Tibial nerve (tissue), 4 donors: ENCODE measurements at regions not wholly inside any gene's neighbourhood (a gene's known extent, or its start where the extent isn't known, plus 50 kb on each side); places are given as distances from the start of the nearest gene placed in this dataset.
"Not testable (repeated sequence)": the region's sequence is repeated elsewhere in the genome, so short reads cannot be mapped to it uniquely, and the experiment has no call there.

Source experiments
- DNase-seq, 2 donors: peaks; one replicate each; pipeline ENCODE4 v3.0.0-alpha.2; 2019; ENCODE audit warnings: low spot score in 2 of 2
- H3K27ac ChIP-seq, 4 donors: fragments of 200-600 bp; sonication (generic) in 3 of 4; one replicate each; pipeline ENCODE4 v1.5.1; 2017 to 2019; ENCODE audit warnings: mild to moderate bottlenecking in 1 of 4
- H3K27me3 ChIP-seq, 2 donors: fragments of 200-600 bp; sonication (generic) in 1 of 2; one replicate each; pipeline versions ENCODE4 v1.5.1 to v1.6.0; 2017 to 2019
- H3K36me3 ChIP-seq, 3 donors: fragments of 200-600 bp; sonication (generic); one replicate each; pipeline ENCODE4 v1.5.1; 2018 to 2019
- H3K4me1 ChIP-seq, 4 donors: fragments of 200-600 bp; sonication (generic) in 3 of 4; one replicate each; pipeline ENCODE4 v1.5.1; 2017 to 2019
- H3K4me3 ChIP-seq, 4 donors: fragments of 200-600 bp; sonication (generic) in 3 of 4; one replicate each; pipeline ENCODE4 v1.5.1; 2017 to 2019; ENCODE audit warnings: mild to moderate bottlenecking in 1 of 4, moderate library complexity in 1 of 4
- H3K9me3 ChIP-seq, 4 donors: fragments of 200-600 bp; sonication (generic) in 3 of 4; one replicate each; pipeline ENCODE4 v1.5.1; 2017 to 2019
- CTCF ChIP-seq, 5 experiments: fragments of 200-600 bp in 3 of 5; fragments of 450-650 bp in 2 of 5; sonication (generic) in 3 of 5; IDR thresholded peaks; one replicate each; pipeline ENCODE4 v1.5.1; 2016 to 2019; ENCODE audit warnings: antibody characterized with exemption in 5 of 5, mild to moderate bottlenecking in 3 of 5, moderate library complexity in 2 of 5
- EP300 ChIP-seq, 2 donors: sonication (generic); formaldehyde crosslinking; IDR thresholded peaks; one replicate each; pipeline ENCODE4 v1.6.1; 2017; ENCODE audit warnings: antibody characterized with exemption in 2 of 2, mild to moderate bottlenecking in 1 of 2
- POLR2A ChIP-seq, 2 donors: fragments of 450-650 bp; IDR thresholded peaks; one replicate each; pipeline ENCODE4 v1.6.1; 2017; ENCODE audit warnings: antibody characterized with exemption in 2 of 2, mild to moderate bottlenecking in 2 of 2, moderate library complexity in 2 of 2
- WGBS, 2 donors: methylation state at CpG; one replicate each; pipeline ENCODE4 v1.1.5; 2018; 5-methylcytosine and 5-hydroxymethylcytosine counted together

- Histone ChIP-seq H3K27me3 (no peaks in the 10 kb centered on the region), H3K4me1 (no peaks in the 10 kb centered on the region), H3K4me3 (no peak overlapping the region), H3K36me3 (no peaks in the 10 kb centered on the region), H3K9me3 (peaks cover 0 to 7% (median 0%) of the 10 kb centered on the region in 4 donors), H3K27ac (no peak overlapping the region)
- TF ChIP-seq CTCF (IDR thresholded peaks at IDR 0.05) = no peak
- TF ChIP-seq POLR2A (IDR thresholded peaks at IDR 0.05) = no peak
- TF ChIP-seq EP300 (IDR thresholded peaks at IDR 0.05) = no peak
- DNase-seq = no peak
Observed at GRCh38 chr1:189206617-189207016, 1271.0 kb downstream of the BRINP3 start.

GRCh38 chr1:189211742-189212141 lies 1265.9 kb downstream of the BRINP3 start:
- Histone ChIP-seq H3K27me3 (no peaks in the 10 kb centered on the region), H3K27ac (no peak overlapping the region), H3K36me3 (no peaks in the 10 kb centered on the region), H3K4me3 (no peak overlapping the region), H3K4me1 (no peaks in the 10 kb centered on the region), H3K9me3 (peaks cover 0 to 7% (median 0%) of the 10 kb centered on the region in 4 donors)
- no peak for DNase-seq
- no peak for TF ChIP-seq CTCF (IDR thresholded peaks at IDR 0.05)
- TF ChIP-seq EP300 (IDR thresholded peaks at IDR 0.05) = no peak
- no peak for TF ChIP-seq POLR2A (IDR thresholded peaks at IDR 0.05)
- 81 to 87% methylated on average over 3 of the region's 3 CpGs for WGBS, 2 donors

- 82 to 89% methylated on average over 2 of the region's 2 CpGs for WGBS, 2 donors
- no peak for TF ChIP-seq CTCF (IDR thresholded peaks at IDR 0.05)
- TF ChIP-seq POLR2A (IDR thresholded peaks at IDR 0.05) = no peak
- no peak for TF ChIP-seq EP300 (IDR thresholded peaks at IDR 0.05)
- Histone ChIP-seq H3K27me3 (no peaks in the 10 kb centered on the region), H3K4me1 (no peaks in the 10 kb centered on the region), H3K4me3 (no peak overlapping the region), H3K27ac (no peak overlapping the region), H3K36me3 (no peaks in the 10 kb centered on the region), H3K9me3 (peaks cover 0 to 7% (median 0%) of the 10 kb centered on the region in 4 donors)
- no peak for DNase-seq
Observed at GRCh38 chr1:189212606-189213005, 1265.1 kb downstream of the BRINP3 start.

- H3K27me3 ChIP-seq = no peaks in the 10 kb centered on the region
- 90 to 95% methylated on average over 1 of the region's 1 CpG for WGBS, 2 donors
- H3K36me3 ChIP-seq = no peaks in the 10 kb centered on the region
- H3K4me3 ChIP-seq = no peak overlapping the region
- H3K4me1 ChIP-seq = no peaks in the 10 kb centered on the region
- no peaks in the 10 kb centered on the region for H3K9me3 ChIP-seq
- no peak for DNase-seq
- H3K27ac ChIP-seq = no peak overlapping the region
- TF ChIP-seq CTCF (IDR thresholded peaks at IDR 0.05) (no peak), POLR2A (IDR thresholded peaks at IDR 0.05) (no peak), EP300 (IDR thresholded peaks at IDR 0.05) (no peak)
Observed at GRCh38 chr1:189216886-189217285, 1260.8 kb downstream of the BRINP3 start.

GRCh38 chr1:189217646-189218045 lies 1260.0 kb downstream of the BRINP3 start:
- Histone ChIP-seq H3K9me3 (no peaks in the 10 kb centered on the region), H3K36me3 (no peaks in the 10 kb centered on the region), H3K27me3 (peaks cover 0 to 2% of the 10 kb centered on the region in 2 donors), H3K4me1 (no peaks in the 10 kb centered on the region), H3K4me3 (no peak overlapping the region), H3K27ac (no peak overlapping the region)
- DNase-seq = no peak
- TF ChIP-seq POLR2A (IDR thresholded peaks at IDR 0.05) (no peak), EP300 (IDR thresholded peaks at IDR 0.05) (no peak)

GRCh38 chr1:189220750-189221149 lies 1256.9 kb downstream of the BRINP3 start:
- Histone ChIP-seq H3K4me1 (no peaks in the 10 kb centered on the region), H3K9me3 (no peaks in the 10 kb centered on the region), H3K36me3 (no peaks in the 10 kb centered on the region), H3K27ac (no peak overlapping the region), H3K4me3 (no peak overlapping the region), H3K27me3 (peaks cover 0 to 2% of the 10 kb centered on the region in 2 donors)
- DNase-seq = no peak
- no peak for TF ChIP-seq CTCF (IDR thresholded peaks at IDR 0.05)
- 59 to 67% methylated on average over 1 of the region's 1 CpG for WGBS, 2 donors

GRCh38 chr1:189225794-189226145 lies 1251.9 kb downstream of the BRINP3 start:
- DNase-seq, H3K4me3 ChIP-seq, H3K9me3 ChIP-seq, H3K27me3 ChIP-seq, H3K27ac ChIP-seq, H3K4me1 ChIP-seq, H3K36me3 ChIP-seq: not testable (repeated sequence)
- 93 to 97% methylated on average over 5 to 18 of the region's 28 CpGs for WGBS, 2 donors
